ENCODE measurements at regions not wholly inside any gene's neighbourhood (a gene's known extent, or its start where the extent isn't known, plus 50 kb on each side); places are given as distances from the start of the nearest gene placed in this dataset.
A peak's percentile ranks its signal among the peaks of the same experiment; 100 is the strongest.

GRCh38 chr20:61031101-61031830 lies 220.8 kb upstream of the CDH4 start:
- no peak overlapping the region for H3K4me3 ChIP-seq (ENCODE audit: control insufficient read depth, low read depth, low read length)
- DNase-seq (ENCODE audit: low read depth) = no peak
- no peak for TF ChIP-seq CTCF (conservative IDR thresholded peaks at IDR 0.05; ENCODE audit: control insufficient read depth, insufficient read depth, low read depth, low read length)

- DNase-seq (ENCODE audit: low read depth) = no peak
- TF ChIP-seq CTCF (conservative IDR thresholded peaks at IDR 0.05; ENCODE audit: control insufficient read depth, insufficient read depth, low read depth, low read length) = no peak
- H3K4me3 ChIP-seq (ENCODE audit: control insufficient read depth, low read depth, low read length) = no peak overlapping the region
These were observed 214.6 kb upstream of the CDH4 start for GRCh38 chr20:61037498-61037897.

GRCh38 chr20:61041481-61041880 lies 210.6 kb upstream of the CDH4 start:
- no peak for TF ChIP-seq CTCF (conservative IDR thresholded peaks at IDR 0.05; ENCODE audit: control insufficient read depth, insufficient read depth, low read depth, low read length)
- no peak overlapping the region for H3K4me3 ChIP-seq (ENCODE audit: control insufficient read depth, low read depth, low read length)
- DNase-seq (ENCODE audit: low read depth) = no peak

DNA sequence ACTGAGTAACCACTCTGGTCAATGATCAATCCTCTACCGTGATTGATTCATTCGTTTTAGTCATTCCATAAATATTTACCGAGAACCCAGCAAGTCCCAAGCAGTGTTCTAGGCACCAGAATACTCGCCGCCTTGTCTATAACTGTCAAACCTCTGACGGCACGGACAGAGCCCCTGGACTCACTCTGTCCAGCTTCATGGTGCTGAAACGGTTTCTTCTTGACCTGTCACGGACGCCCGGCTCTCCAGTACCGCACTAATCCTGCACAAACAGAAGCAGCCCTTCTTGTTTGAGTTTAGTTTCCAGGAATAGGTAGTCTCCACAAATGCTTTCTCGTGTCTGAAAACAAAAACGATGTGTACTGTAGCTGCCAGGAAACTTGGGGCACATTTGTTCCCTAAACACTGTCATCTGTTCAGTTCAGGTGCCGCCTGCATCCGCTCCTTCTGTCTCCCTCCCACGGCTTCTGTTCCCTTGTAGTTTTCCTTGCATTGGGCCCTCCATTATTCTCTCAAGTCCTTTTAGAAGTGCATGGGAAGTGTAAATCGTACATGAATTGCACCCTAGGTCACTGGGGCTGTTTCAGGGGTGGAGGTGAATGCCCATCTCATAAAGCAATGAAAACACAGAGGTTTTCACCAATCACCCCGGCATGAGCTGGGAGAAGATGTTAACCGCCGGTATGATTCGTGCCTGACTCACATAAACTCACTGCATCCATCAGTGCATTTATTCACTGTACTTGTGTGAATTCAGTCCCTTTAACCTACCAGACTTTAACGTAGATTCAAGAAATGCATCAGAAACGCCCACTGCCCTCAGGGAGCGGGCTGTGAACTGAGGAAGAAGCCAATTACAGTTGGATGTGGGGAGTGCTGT lies 209.3 kb upstream of the CDH4 start:
- peak; percentile 60 for DNase-seq (ENCODE audit: low read depth)
- no peak overlapping the region for H3K4me3 ChIP-seq (ENCODE audit: control insufficient read depth, low read depth, low read length)
- no peak for TF ChIP-seq CTCF (conservative IDR thresholded peaks at IDR 0.05; ENCODE audit: control insufficient read depth, insufficient read depth, low read depth, low read length)

- no peak for DNase-seq (ENCODE audit: low read depth)
These were observed 208.4 kb upstream of the CDH4 start for GRCh38 chr20:61043681-61044080.

GRCh38 chr20:61044499-61044898 lies 207.6 kb upstream of the CDH4 start:
- peak; percentile 15 for TF ChIP-seq CTCF (conservative IDR thresholded peaks at IDR 0.05; ENCODE audit: control insufficient read depth, insufficient read depth, low read depth, low read length)
- peak; percentile 23 for DNase-seq (ENCODE audit: low read depth)
- no peak overlapping the region for H3K4me3 ChIP-seq (ENCODE audit: control insufficient read depth, low read depth, low read length)

More at GRCh38 chr20:61043681-61044080, 208.4 kb upstream of the CDH4 start:
- no peak overlapping the region for H3K4me3 ChIP-seq (ENCODE audit: control insufficient read depth, low read depth, low read length)
- no peak for TF ChIP-seq CTCF (conservative IDR thresholded peaks at IDR 0.05; ENCODE audit: control insufficient read depth, insufficient read depth, low read depth, low read length)

Data from fibroblast of mammary gland (primary cell).